GM12864 (cell line): ENCODE measurements at regions not wholly inside any gene's neighbourhood (a gene's known extent, or its start where the extent isn't known, plus 50 kb on each side); places are given as distances from the start of the nearest gene placed in this dataset.
"Not testable (repeated sequence)": the region's sequence is repeated elsewhere in the genome, so short reads cannot be mapped to it uniquely, and the experiment has no call there.

Experiments
- DNase-seq: peaks from one replicate; pipeline ENCODE4 v3.0.0-alpha.2; 2011; ENCODE audit warnings: low read depth
- H3K4me3 ChIP-seq: 2 replicates; pipeline ENCODE4 v1.5.1; 2011; ENCODE audit warnings: mild to moderate bottlenecking, low read depth, low read length, control low read depth
- CTCF ChIP-seq: IDR thresholded peaks from 2 replicates; pipeline ENCODE4 v1.5.1; 2011; ENCODE audit warnings: low read depth, mild to moderate bottlenecking, moderate library complexity, low read length, control low read depth, inconsistent platforms; ENCODE audit errors: missing control alignments

DNA sequence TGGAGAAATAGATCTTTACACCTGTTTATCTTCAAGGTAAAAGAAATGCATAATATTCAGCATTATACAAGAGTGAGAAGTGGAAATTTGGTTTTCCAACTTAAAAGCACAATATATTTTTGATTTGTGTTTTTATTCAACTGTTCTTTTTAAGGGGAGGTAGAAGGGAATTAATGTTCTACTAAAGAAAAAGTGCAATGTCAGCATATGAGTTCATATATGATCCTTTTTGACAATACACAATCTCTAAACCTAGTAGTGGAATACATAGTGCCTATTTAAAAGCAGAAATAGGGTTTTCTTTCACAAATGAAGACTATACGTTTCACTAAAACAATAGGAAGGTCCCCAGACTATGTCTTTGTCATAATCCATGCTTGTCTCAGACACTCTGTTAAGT, 63.2 kb upstream of the ATP5MC3 start:
- no peak for TF ChIP-seq CTCF
- DNase-seq, result no peak
- H3K4me3 ChIP-seq, result no peak overlapping the region

DNA sequence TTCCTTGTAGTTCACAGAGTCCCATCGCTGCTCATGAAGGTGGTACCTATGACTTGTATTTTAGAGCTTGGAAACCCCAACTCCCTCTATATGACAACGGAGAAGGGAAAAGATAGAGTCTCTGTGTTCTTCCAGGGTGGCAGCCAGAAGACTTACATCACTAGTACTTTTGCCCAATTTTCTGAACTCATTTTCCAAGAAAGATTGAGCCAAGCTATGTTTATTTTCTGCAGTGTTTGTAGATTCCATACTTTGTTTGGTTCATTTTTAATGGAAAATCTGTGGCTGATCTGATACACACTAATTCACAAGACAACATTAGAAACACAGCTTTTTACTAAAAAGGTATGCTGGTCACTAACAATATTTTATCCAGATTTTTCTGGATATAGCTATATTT, 60.2 kb upstream of the ATP5MC3 start:
- no peak for TF ChIP-seq CTCF

DNA sequence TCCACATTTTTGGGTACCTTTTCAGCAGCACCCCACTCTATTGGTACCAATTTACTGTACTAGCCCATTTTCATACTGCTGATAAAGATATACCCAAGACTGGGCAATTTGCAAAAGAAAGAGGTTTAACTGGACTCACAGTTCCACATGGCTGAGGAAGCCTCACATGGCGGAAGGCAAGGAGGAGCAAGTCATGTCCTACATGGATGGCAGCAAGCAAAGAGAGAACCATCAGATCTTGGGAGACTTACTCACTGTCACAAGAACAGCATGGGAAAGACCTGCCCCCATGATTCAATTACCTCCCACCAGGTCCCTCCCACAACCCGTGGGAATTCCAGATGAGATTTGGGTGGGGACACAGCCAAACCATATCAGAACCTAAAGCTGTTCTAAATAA, 58.5 kb upstream of the ATP5MC3 start:
- not testable (repeated sequence) for H3K4me3 ChIP-seq, DNase-seq

More for the DNA sequence above, 60.2 kb upstream of the ATP5MC3 start:
- no peak for DNase-seq
- no peak overlapping the region for H3K4me3 ChIP-seq

- DNase-seq, result no peak
- no peak for TF ChIP-seq CTCF
Measured at GRCh38 chr2:175236930-175237329, 55.4 kb upstream of the ATP5MC3 start.

DNA sequence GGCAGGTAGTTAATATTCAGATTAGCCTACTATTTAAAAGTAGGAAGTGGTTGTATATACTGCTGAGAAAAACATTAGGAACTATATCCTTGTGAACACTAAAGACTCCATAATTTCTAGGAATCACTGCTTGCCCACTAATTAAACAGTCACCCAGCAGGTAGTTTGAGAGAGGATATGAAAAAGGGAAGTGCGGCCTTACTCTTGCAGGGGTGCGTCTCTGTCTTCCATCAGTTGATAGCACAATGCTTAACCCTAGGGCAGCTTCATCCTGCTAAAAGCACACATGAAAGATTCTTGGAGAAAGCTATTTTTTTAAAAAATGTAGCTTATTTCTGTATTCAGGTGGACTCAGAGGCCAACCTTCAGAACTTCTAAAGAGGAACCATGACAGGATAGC, 53.1 kb upstream of the ATP5MC3 start:
- no peak overlapping the region for H3K4me3 ChIP-seq
- no peak for DNase-seq
- TF ChIP-seq CTCF, result no peak

More at GRCh38 chr2:175236930-175237329, 55.4 kb upstream of the ATP5MC3 start:
- no peak overlapping the region for H3K4me3 ChIP-seq

DNA sequence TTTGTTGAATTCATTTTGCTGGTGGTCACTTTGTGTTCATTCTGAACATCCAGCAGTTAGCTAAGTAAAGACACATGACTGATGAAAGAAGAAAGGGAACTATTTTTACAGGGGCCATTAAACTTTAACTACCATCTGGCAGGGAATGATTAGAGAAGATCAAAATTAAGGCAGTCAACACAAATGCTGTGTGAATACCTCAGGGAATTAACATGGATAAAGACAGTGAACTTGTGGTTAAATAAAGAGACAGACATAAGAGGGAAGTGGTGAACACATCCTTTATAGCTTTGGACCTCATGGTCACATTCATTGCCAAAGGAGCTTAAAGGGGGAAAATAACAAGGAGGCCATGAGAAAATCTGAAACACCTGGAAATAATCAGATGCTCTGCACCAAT, 52.6 kb upstream of the ATP5MC3 start:
- no peak for TF ChIP-seq CTCF
- no peak for DNase-seq
- no peak overlapping the region for H3K4me3 ChIP-seq

GRCh38 chr2:175233135-175233719, 51.7 kb upstream of the ATP5MC3 start:
- no peak overlapping the region for H3K4me3 ChIP-seq
- DNase-seq, result no peak
- no peak for TF ChIP-seq CTCF
